Kidney epithelial cell (primary cell): ENCODE measurements at regions not wholly inside any gene's neighbourhood (a gene's known extent, or its start where the extent isn't known, plus 50 kb on each side); places are given as distances from the start of the nearest gene placed in this dataset.

Experiments used
- DNase-seq: peaks from one replicate; pipeline ENCODE4 v3.0.0-alpha.2; 2010; ENCODE audit warnings: low read depth
- H3K27me3 ChIP-seq: 2 replicates; pipeline ENCODE4 v1.6.0; 2011; ENCODE audit warnings: low read length; ENCODE audit not compliant: control insufficient read depth, insufficient read depth
- H3K36me3 ChIP-seq: 2 replicates; pipeline ENCODE4 v1.5.1; 2011; ENCODE audit warnings: low read length; ENCODE audit not compliant: control insufficient read depth, insufficient read depth
- H3K4me3 ChIP-seq: 2 replicates; pipeline ENCODE4 v1.5.1; 2011; ENCODE audit warnings: low read depth, mild to moderate bottlenecking, control low read depth, low read length
- TF ChIP-seq, protein P1 (sequence below): IDR thresholded peaks from 2 replicates; pipeline ENCODE4 v1.5.1; 2011; ENCODE audit warnings: mild to moderate bottlenecking, moderate library complexity, low read length, control low read depth, inconsistent platforms; ENCODE audit not compliant: insufficient read depth, poor library complexity, severe bottlenecking

DNA sequence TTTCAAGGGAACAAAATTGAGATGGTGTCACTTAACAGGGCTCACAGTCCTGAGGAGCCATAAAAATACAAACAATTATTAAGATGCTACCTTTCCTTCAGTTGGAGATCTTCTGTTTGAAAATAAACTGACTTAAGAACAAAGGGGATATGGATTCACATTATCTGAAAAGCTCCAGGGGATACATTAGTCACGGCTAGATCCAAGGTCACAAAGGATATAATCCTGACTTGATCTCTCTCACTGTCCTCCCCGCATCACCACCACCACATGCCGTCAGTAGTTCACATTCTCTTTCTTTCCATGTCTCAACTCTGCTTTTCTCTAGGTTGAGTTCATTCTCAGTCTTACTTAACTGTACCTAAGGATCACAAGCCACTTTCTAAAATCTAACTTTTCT is 530.4 kb upstream of the MARCKS start:
- Histone ChIP-seq H3K4me3 (no peak overlapping the region), H3K36me3 (no peaks in the 10 kb centered on the region), H3K27me3 (no peaks in the 10 kb centered on the region)
- no peak for DNase-seq
- TF ChIP-seq, protein P1, sequence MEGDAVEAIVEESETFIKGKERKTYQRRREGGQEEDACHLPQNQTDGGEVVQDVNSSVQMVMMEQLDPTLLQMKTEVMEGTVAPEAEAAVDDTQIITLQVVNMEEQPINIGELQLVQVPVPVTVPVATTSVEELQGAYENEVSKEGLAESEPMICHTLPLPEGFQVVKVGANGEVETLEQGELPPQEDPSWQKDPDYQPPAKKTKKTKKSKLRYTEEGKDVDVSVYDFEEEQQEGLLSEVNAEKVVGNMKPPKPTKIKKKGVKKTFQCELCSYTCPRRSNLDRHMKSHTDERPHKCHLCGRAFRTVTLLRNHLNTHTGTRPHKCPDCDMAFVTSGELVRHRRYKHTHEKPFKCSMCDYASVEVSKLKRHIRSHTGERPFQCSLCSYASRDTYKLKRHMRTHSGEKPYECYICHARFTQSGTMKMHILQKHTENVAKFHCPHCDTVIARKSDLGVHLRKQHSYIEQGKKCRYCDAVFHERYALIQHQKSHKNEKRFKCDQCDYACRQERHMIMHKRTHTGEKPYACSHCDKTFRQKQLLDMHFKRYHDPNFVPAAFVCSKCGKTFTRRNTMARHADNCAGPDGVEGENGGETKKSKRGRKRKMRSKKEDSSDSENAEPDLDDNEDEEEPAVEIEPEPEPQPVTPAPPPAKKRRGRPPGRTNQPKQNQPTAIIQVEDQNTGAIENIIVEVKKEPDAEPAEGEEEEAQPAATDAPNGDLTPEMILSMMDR, result no peak

DNA sequence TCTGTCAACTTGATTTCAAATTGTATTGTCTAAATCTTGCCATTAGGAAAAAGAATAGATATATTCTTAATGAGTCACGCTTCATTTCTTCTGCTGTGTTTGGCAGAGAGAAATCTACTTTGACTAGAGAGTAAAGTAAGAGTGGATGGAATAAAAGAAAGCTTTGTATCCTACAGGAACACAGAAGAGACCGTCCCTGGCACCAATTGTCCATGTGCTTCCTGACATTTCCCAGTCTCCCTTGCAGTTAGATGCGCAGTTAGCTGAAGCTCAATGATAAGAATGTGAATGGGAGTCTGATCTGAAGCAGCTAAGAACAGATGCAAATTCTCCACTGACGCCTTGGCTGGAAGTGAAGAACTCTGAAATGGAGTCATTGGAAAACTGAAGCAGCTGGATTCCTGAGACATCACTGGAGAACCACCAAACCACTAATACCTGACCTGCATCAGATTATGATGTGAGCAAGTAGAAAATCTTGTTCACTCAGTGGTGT is 528.2 kb upstream of the MARCKS start:
- H3K27me3 ChIP-seq, result no peaks in the 10 kb centered on the region
- no peak overlapping the region for H3K4me3 ChIP-seq
- no peak for DNase-seq
- no peaks in the 10 kb centered on the region for H3K36me3 ChIP-seq
- TF ChIP-seq, protein P1, result no peak

DNA sequence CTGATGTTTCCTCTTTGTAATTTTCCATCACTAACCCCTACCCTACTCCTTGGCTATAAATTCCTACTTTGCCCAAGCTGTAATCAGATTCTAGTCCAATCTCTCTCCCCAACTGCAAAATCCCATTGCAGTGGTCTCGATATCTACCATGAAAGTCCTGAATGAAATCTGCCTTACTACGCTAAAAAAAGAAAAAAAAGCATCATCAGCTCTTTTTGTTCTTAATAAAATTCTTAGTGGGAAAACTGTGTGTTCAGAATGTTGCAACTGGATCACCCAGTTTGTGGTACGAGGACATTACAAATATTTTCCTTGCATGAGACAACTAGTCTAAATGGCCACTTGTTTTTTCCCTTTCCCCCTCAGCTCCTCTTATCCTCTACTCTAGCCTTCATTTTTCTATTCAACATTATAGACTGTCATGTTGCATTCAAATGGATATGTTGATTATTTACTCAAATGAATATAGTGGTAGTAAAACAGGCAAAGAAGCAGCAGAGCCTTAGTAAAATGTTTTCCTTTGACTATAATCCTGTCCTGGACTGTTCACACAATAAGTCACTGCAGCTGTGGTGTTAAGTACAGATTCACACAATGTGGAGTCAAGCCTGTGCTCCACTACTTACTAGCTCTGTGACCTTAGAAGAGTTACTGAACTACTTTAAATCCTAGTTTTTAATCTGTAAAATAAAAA is 527.1 kb upstream of the MARCKS start:
- TF ChIP-seq, protein P1, result no peak
- Histone ChIP-seq H3K27me3 (no peaks in the 10 kb centered on the region), H3K36me3 (no peaks in the 10 kb centered on the region)

DNA sequence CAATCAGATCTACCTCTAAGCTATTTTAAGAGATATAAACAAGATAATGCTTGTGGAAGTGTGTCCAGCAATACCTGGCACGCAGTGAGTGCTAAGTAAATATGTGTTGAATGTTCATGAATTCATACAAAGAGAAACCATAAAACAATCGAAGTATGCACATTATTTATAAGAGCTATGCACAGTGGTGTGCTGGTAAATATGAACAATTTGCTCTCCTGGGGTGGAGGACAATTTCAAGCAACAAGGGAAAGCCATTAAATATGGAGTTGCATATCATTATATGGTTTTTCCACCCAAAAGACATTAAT is 526.6 kb upstream of the MARCKS start:
- Histone ChIP-seq H3K27me3 (no peaks in the 10 kb centered on the region), H3K4me3 (no peak overlapping the region), H3K36me3 (no peaks in the 10 kb centered on the region)
- DNase-seq, result no peak
- TF ChIP-seq, protein P1, result no peak

More for the DNA sequence above, 527.1 kb upstream of the MARCKS start:
- H3K4me3 ChIP-seq, result no peak overlapping the region
- no peak for DNase-seq

DNA sequence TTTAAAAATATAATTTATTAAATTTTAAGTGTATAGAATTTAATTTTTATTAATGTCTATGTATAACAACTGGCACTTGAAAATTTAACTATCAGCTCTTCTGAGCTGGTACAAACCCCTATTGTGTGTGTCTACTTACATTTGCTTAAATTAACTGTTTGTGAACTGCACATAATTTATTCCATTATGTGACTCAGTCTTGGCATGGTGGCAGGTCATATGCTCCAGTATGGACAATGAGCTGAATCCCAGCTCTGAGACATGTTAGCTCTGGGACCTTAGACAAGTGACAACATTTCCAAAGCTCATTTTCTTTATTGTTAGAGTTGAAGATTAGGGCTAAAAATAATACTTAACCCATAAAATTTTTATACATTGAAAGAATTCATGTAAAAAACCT is 526.1 kb upstream of the MARCKS start:
- Histone ChIP-seq H3K36me3 (no peaks in the 10 kb centered on the region), H3K4me3 (no peak overlapping the region), H3K27me3 (no peaks in the 10 kb centered on the region)
- DNase-seq, result no peak
- TF ChIP-seq, protein P1, result no peak

DNA sequence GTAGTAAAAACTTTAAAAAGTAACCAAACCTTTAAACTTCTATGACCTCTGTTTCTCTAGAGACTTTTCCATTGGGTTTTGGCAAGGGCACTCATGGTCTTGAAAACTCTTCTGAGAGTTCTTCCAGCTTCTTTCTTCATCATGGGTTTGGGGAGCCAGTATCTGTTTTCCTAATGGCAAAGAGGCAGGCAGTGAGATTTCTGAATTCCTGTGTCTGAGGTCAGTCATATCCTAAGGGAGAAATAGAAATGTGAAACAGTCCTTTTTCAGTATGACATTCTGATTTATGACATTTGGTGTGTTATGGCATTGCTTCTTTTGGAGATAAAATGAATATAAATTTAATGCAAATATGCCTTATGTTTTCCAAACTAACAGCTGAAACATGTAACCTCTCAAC is 518.5 kb upstream of the MARCKS start:
- Histone ChIP-seq H3K4me3 (no peak overlapping the region), H3K27me3 (no peaks in the 10 kb centered on the region), H3K36me3 (no peaks in the 10 kb centered on the region)
- TF ChIP-seq, protein P1, result no peak
- no peak for DNase-seq
